ENCODE measurements at regions not wholly inside any gene's neighbourhood (a gene's known extent, or its start where the extent isn't known, plus 50 kb on each side); places are given as distances from the start of the nearest gene placed in this dataset.

- TF ChIP-seq ZFP3 (CRISPR knock-in tag; IDR thresholded peaks at IDR 0.05): no peak
- TF ChIP-seq TSHZ2 (CRISPR knock-in tag; IDR thresholded peaks at IDR 0.05): no peak
- TF ChIP-seq OSR1 (CRISPR knock-in tag; IDR thresholded peaks at IDR 0.05): no peak
- no peak for TF ChIP-seq ISL1 (CRISPR knock-in tag; IDR thresholded peaks at IDR 0.05)
- no peak for TF ChIP-seq PPARA (CRISPR knock-in tag; IDR thresholded peaks at IDR 0.05; ENCODE audit: borderline replicate concordance)
- TF ChIP-seq PATZ1 (CRISPR knock-in tag; IDR thresholded peaks at IDR 0.05; ENCODE audit: borderline replicate concordance): no peak
- no peak for TF ChIP-seq ZNF8 (CRISPR knock-in tag; IDR thresholded peaks at IDR 0.05)
- no peak for TF ChIP-seq POU6F1 (CRISPR knock-in tag; IDR thresholded peaks at IDR 0.05; ENCODE audit: borderline replicate concordance, low read depth)
- TF ChIP-seq CSRNP3 (CRISPR knock-in tag; IDR thresholded peaks at IDR 0.05): no peak
- TF ChIP-seq GLIS3 (CRISPR knock-in tag; IDR thresholded peaks at IDR 0.05): no peak
- no peak for ATAC-seq
Observed at GRCh38 chr20:12798286-12798685, 210.5 kb upstream of the SPTLC3 start.

DNA sequence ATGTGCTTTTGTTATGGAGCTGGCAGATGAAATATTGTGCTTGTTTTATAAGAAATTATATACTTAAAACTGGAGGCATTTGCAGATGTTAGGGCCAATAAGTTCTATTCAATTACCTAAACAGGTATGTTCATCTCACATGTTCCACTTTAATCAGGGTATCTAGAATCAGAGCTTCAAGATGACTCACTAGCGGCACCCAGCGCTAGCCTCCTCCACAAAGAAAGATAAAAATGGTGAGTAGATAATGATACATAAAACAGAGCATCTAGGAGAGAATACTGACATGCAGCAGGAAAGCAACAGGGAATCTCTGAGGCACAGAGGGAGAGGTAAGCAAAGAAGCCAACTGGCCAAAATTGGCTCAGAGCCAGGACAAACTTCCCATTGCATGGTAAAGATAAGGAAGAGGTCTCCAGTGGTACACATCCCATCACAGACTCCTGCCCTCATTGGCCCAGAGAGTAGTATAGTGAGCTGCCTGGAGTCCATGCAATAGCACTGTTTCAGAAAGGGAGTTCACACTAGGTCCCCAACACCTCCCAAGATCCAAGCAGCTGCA, 200.7 kb upstream of the SPTLC3 start:
- ATAC-seq: no peak
- no peak for TF ChIP-seq ZNF70 (CRISPR knock-in tag; IDR thresholded peaks at IDR 0.05)
- TF ChIP-seq ZNF565 (CRISPR knock-in tag; conservative IDR thresholded peaks at IDR 0.05; ENCODE audit: low read depth): no peak
- no peak for TF ChIP-seq ISL1 (CRISPR knock-in tag; IDR thresholded peaks at IDR 0.05)
- no peak for TF ChIP-seq PATZ1 (CRISPR knock-in tag; IDR thresholded peaks at IDR 0.05; ENCODE audit: borderline replicate concordance)
- TF ChIP-seq TOX (CRISPR knock-in tag; IDR thresholded peaks at IDR 0.05; ENCODE audit: borderline replicate concordance): no peak
- no peak for TF ChIP-seq BACH2 (CRISPR knock-in tag; IDR thresholded peaks at IDR 0.05; ENCODE audit: borderline replicate concordance)
- no peak for TF ChIP-seq OSR1 (CRISPR knock-in tag; IDR thresholded peaks at IDR 0.05)
- TF ChIP-seq GLIS3 (CRISPR knock-in tag; IDR thresholded peaks at IDR 0.05): no peak
- no peak for TF ChIP-seq POU6F1 (CRISPR knock-in tag; IDR thresholded peaks at IDR 0.05; ENCODE audit: borderline replicate concordance, low read depth)
- no peak for TF ChIP-seq CSRNP3 (CRISPR knock-in tag; IDR thresholded peaks at IDR 0.05)
- TF ChIP-seq CSDC2 (CRISPR knock-in tag; IDR thresholded peaks at IDR 0.05): no peak
- no peak for TF ChIP-seq SNAI2 (CRISPR knock-in tag; IDR thresholded peaks at IDR 0.05)
- no peak for TF ChIP-seq ZFP30 (CRISPR knock-in tag; IDR thresholded peaks at IDR 0.05)
- no peak for TF ChIP-seq ZFP3 (CRISPR knock-in tag; IDR thresholded peaks at IDR 0.05)
- no peak for TF ChIP-seq RARB (CRISPR knock-in tag; IDR thresholded peaks at IDR 0.05)
- TF ChIP-seq ARNTL (CRISPR knock-in tag; IDR thresholded peaks at IDR 0.05; ENCODE audit: borderline replicate concordance, low read depth): no peak
- no peak for TF ChIP-seq TSHZ2 (CRISPR knock-in tag; IDR thresholded peaks at IDR 0.05)
